HCT116 (cell line): ENCODE measurements at regions not wholly inside any gene's neighbourhood (a gene's known extent, or its start where the extent isn't known, plus 50 kb on each side); places are given as distances from the start of the nearest gene placed in this dataset.

Experiments used
- ATAC-seq: fragments of 200-7000 bp; cut with Tn5 transposase; 2 replicates; pipeline ENCODE4 v1.9.1; 2020; ENCODE audit warnings: mild to moderate bottlenecking, moderate library complexity
- BruUV-seq: library from RNA; stranded (reverse); fragments of 400-500 nt; replicated peaks from 2 replicates; lab custom pipeline; 2021; lab: Mats Ljungman, UMichigan
- CTCF ChIA-PET: fragments of 300-600 bp; sonication (Branson Sonifier 250); formaldehyde crosslinking; loops from one replicate; lab custom pipeline; 2021; ENCODE audit warnings: antibody characterized with exemption; lab: Charles Lee
- POLR2A ChIA-PET: fragments of 300-600, 350-600 bp; sonication (Branson Sonifier 250); formaldehyde crosslinking; loops from one replicate; lab custom pipeline; 2021; ENCODE audit warnings: antibody characterized with exemption; lab: Charles Lee
- RAD21 ChIA-PET, 2 experiments: fragments of 300-600 bp; sonication (Branson Sonifier 250); formaldehyde crosslinking; loops; one replicate each; lab custom pipeline; 2023; ENCODE audit warnings: low total read pairs in 2 of 2; ENCODE audit not compliant: uncharacterized antibody in 2 of 2, unreplicated experiment in 2 of 2, low non-redundant PET in 1 of 2; lab: Charles Lee
- DNase-seq: peaks from one replicate; pipeline ENCODE4 v3.0.0-alpha.2; 2010; ENCODE audit warnings: low read depth, low spot score
- H2AFZ ChIP-seq: fragments of 200-600 bp; shearing (Covaris generic), sonication (generic); 2 replicates; pipeline ENCODE4 v1.6.1; 2017; ENCODE audit warnings: low read depth, mixed run types, mixed read lengths, antibody characterized with exemption, low read length; ENCODE audit not compliant: poor library complexity, severe bottlenecking
- H3K27ac ChIP-seq: 2 replicates; pipeline ENCODE4 v1.5.1; 2012; ENCODE audit warnings: low read depth, low read length
- H3K27me3 ChIP-seq: fragments of 200-600 bp; sonication (generic); 2 replicates; pipeline ENCODE4 v1.6.1; 2016; ENCODE audit warnings: mixed run types, low read length, mixed read lengths; ENCODE audit not compliant: insufficient read depth
- H3K36me3 ChIP-seq, 2 experiments: fragments of 200-500 bp in 1 of 2; fragments of 200-600 bp in 1 of 2; sonication (Bioruptor generic) in 1 of 2; sonication (generic) in 1 of 2; 2 replicates each; pipeline versions ENCODE4 v1.5.1 to v1.6.1; 2014 to 2016; ENCODE audit warnings: low read length in 2 of 2, inconsistent platforms in 1 of 2, mixed read lengths in 1 of 2, mixed run types in 1 of 2; ENCODE audit not compliant: insufficient read depth in 2 of 2, control insufficient read depth in 1 of 2
- H3K4me1 ChIP-seq, 2 experiments: fragments of 200-600 bp in 1 of 2; sonication (generic) in 1 of 2; 2 replicates each; pipeline versions ENCODE4 v1.5.1 to v1.6.1; 2012 to 2017; ENCODE audit warnings: low read length in 2 of 2, inconsistent platforms in 1 of 2, mild to moderate bottlenecking in 1 of 2, mixed read lengths in 1 of 2, mixed run types in 1 of 2, moderate library complexity in 1 of 2; ENCODE audit not compliant: insufficient read depth in 2 of 2, control insufficient read depth in 1 of 2
- H3K4me2 ChIP-seq: fragments of 200-600 bp; sonication (generic); 2 replicates; pipeline ENCODE4 v1.6.1; 2017; ENCODE audit warnings: mixed run types, low read length, mixed read lengths
- H3K4me3 ChIP-seq, 2 experiments: fragments of 200-600 bp in 1 of 2; sonication (generic) in 1 of 2; replicated peaks in 1 of 2; 2 replicates each; pipeline ENCODE4 v1.5.1; 2011 to 2016; ENCODE audit warnings: low read length in 2 of 2, control low read depth in 1 of 2, low read depth in 1 of 2, mild to moderate bottlenecking in 1 of 2, mixed read lengths in 1 of 2, mixed run types in 1 of 2
- H3K79me2 ChIP-seq: fragments of 200-600 bp; sonication (generic); 2 replicates; pipeline ENCODE4 v1.6.1; 2017; ENCODE audit warnings: mild to moderate bottlenecking, mixed run types, low read length, moderate library complexity, mixed read lengths; ENCODE audit not compliant: insufficient read depth
- H3K9ac ChIP-seq: fragments of 200-600 bp; sonication (generic); 2 replicates; pipeline ENCODE4 v1.6.1; 2016; ENCODE audit warnings: low read length, mixed read lengths
- H3K9me2 ChIP-seq: fragments of 200-600 bp; sonication (generic), shearing (Covaris generic); 2 replicates; pipeline ENCODE4 v1.6.1; 2017; ENCODE audit warnings: mixed run types, mild to moderate bottlenecking, moderate library complexity; ENCODE audit not compliant: insufficient read depth
- H3K9me3 ChIP-seq, 2 experiments: fragments of 200-500 bp in 1 of 2; fragments of 200-600 bp in 1 of 2; sonication (Bioruptor generic) in 1 of 2; sonication (generic) in 1 of 2; 2 replicates each; pipeline ENCODE4 v1.6.1; 2014 to 2017; ENCODE audit warnings: low read length in 2 of 2, mixed read lengths in 2 of 2, inconsistent platforms in 1 of 2, low read depth in 1 of 2, mild to moderate bottlenecking in 1 of 2, mixed run types in 1 of 2, moderate library complexity in 1 of 2; ENCODE audit not compliant: control insufficient read depth in 1 of 2, insufficient read depth in 1 of 2
- H4K20me1 ChIP-seq: fragments of 200-600 bp; sonication (generic), shearing (Covaris generic); 2 replicates; pipeline ENCODE4 v1.6.1; 2017; ENCODE audit warnings: mixed run types, mild to moderate bottlenecking, moderate library complexity; ENCODE audit not compliant: insufficient read depth
- CBX3 ChIP-seq: IDR thresholded peaks from 2 replicates; pipeline ENCODE4 v1.6.1; 2012; ENCODE audit warnings: low read depth
- CEBPB ChIP-seq: IDR thresholded peaks from 2 replicates; pipeline ENCODE4 v1.6.1; 2012; ENCODE audit warnings: low read depth
- EZH2 ChIP-seq: fragments of 200-600 bp; sonication (generic); IDR thresholded peaks from 2 replicates; pipeline ENCODE4 v1.6.1; 2017; ENCODE audit warnings: antibody characterized with exemption, mixed run types
- FOSL1 ChIP-seq: IDR thresholded peaks from 2 replicates; pipeline ENCODE4 v1.6.1; 2012; ENCODE audit warnings: low read depth
- MAX ChIP-seq: IDR thresholded peaks from 2 replicates; pipeline ENCODE4 v1.6.1; 2012
- POLR2A ChIP-seq: IDR thresholded peaks from 2 replicates; pipeline ENCODE4 v1.7.0; 2011; ENCODE audit warnings: borderline replicate concordance; ENCODE audit not compliant: insufficient read depth, insufficient read length; ENCODE audit errors: extremely low read depth
- POLR2AphosphoS5 ChIP-seq: IDR thresholded peaks from 2 replicates; pipeline ENCODE4 v1.6.1; 2011; ENCODE audit warnings: mild to moderate bottlenecking, low read depth, low read length, moderate library complexity
- SP1 ChIP-seq: IDR thresholded peaks from 2 replicates; pipeline ENCODE4 v1.6.1; 2012; ENCODE audit warnings: low read depth
- SRF ChIP-seq: IDR thresholded peaks from 2 replicates; pipeline ENCODE4 v1.6.1; 2012; ENCODE audit warnings: low read depth
- ZBTB33 ChIP-seq: IDR thresholded peaks from 2 replicates; pipeline ENCODE4 v1.6.1; 2011; ENCODE audit warnings: mild to moderate bottlenecking, low read length, moderate library complexity; ENCODE audit not compliant: insufficient replicate concordance; ENCODE audit errors: extremely low read depth
- ZFX ChIP-seq: fragments of 450-650 bp; IDR thresholded peaks from 2 replicates; pipeline ENCODE4 v1.6.1; 2017
- intact Hi-C: fragments of 100-400 bp; cut with micrococcal nuclease; formaldehyde crosslinking; loops from 2 replicates; pipeline ENCODE4 v1.10.0; 2022

GRCh38 chr3:3309887-3310286 is 130.4 kb upstream of the CRBN start:
- H3K36me3 ChIP-seq, result no peaks in the 10 kb centered on the region

GRCh38 chr3:3308809-3309208 is 129.3 kb upstream of the CRBN start:
- H3K9me2 ChIP-seq, result no peaks in the 10 kb centered on the region
- CTCF ChIA-PET, result no interaction called here
- peaks cover 0 to 5% of the 10 kb centered on the region in 2 experiments; a peak in 2 of 4 replicates for H3K9me3 ChIP-seq
- TF ChIP-seq POLR2AphosphoS5 (no peak), CEBPB (no peak), POLR2A (no peak), ZBTB33 (no peak), MAX (no peak), EZH2 (no peak), FOSL1 (no peak), CBX3 (no peak), SRF (no peak), ZFX (no peak), SP1 (no peak)

More at GRCh38 chr3:3309887-3310286, 130.4 kb upstream of the CRBN start:
- POLR2A ChIA-PET, result no interaction called here
- TF ChIP-seq SRF (no peak), ZBTB33 (no peak), CEBPB (no peak)
- TF ChIP-seq, all 23 proteins: peak for 0
- H3K79me2 ChIP-seq, result no peaks in the 10 kb centered on the region
- ATAC-seq (no peak), DNase-seq (no peak)
- H3K4me2 ChIP-seq, result no peak overlapping the region
- H3K4me1 ChIP-seq, result no peaks in the 10 kb centered on the region
- no peak overlapping the region for H2AFZ ChIP-seq
- no peaks in the 10 kb centered on the region for H3K27me3 ChIP-seq
- intact Hi-C loops, result no loop called here
- BruUV-seq, result no TSS peak
- CTCF ChIA-PET, result no interaction called here
- H3K4me3 ChIP-seq, result no peak overlapping the region
- H4K20me1 ChIP-seq, result no peaks in the 10 kb centered on the region
- H3K9ac ChIP-seq, result no peak overlapping the region
- H3K9me2 ChIP-seq, result no peaks in the 10 kb centered on the region
- H3K9me3 ChIP-seq, result peaks cover 0 to 5% of the 10 kb centered on the region in 2 experiments; a peak in 2 of 4 replicates
- no peak overlapping the region for H3K27ac ChIP-seq
- RAD21 ChIA-PET, result no interaction called here

More at GRCh38 chr3:3308809-3309208, 129.3 kb upstream of the CRBN start:
- intact Hi-C loops, result no loop called here
- Histone ChIP-seq H4K20me1 (no peaks in the 10 kb centered on the region), H2AFZ (no peak overlapping the region), H3K4me2 (no peak overlapping the region), H3K9ac (no peak overlapping the region), H3K4me1 (no peaks in the 10 kb centered on the region), H3K79me2 (no peaks in the 10 kb centered on the region), H3K4me3 (no peak overlapping the region), H3K27me3 (no peaks in the 10 kb centered on the region), H3K27ac (no peak overlapping the region), H3K36me3 (no peaks in the 10 kb centered on the region)
- ChIA-PET POLR2A (no interaction called here), RAD21 (no interaction called here)
- ATAC-seq (no peak), DNase-seq (no peak)
- no TSS peak for BruUV-seq
